Stimulated activated CD8-positive, alpha-beta memory T cell treated with anti-CD3 and anti-CD28 coated beads, Interleukin-12 subunit alpha, Interleukin-12 subunit beta, amount 100 ng/mL, for 4 hours (primary cell): ENCODE measurements at regions not wholly inside any gene's neighbourhood (a gene's known extent, or its start where the extent isn't known, plus 50 kb on each side); places are given as distances from the start of the nearest gene placed in this dataset.

Experiments
- DNase-seq: peaks from one replicate; pipeline ENCODE4 v3.0.0-alpha.2; 2020; ENCODE audit warnings: low read depth

- DNase-seq, result no peak
These were observed 227.6 kb downstream of the UTP18 start for GRCh38 chr17:51487947-51488346.

- DNase-seq, result no peak
These were observed 231.1 kb downstream of the UTP18 start for GRCh38 chr17:51491416-51491815.

- no peak for DNase-seq
These were observed 232.9 kb downstream of the UTP18 start for GRCh38 chr17:51493206-51493605.

- no peak for DNase-seq
These were observed 236.0 kb downstream of the UTP18 start for GRCh38 chr17:51496378-51496777.

GRCh38 chr17:51499897-51500296 lies 239.6 kb downstream of the UTP18 start:
- no peak for DNase-seq

- DNase-seq, result no peak
These were observed 240.1 kb downstream of the UTP18 start for GRCh38 chr17:51500454-51500853.

- no peak for DNase-seq
These were observed 245.1 kb downstream of the UTP18 start for GRCh38 chr17:51505450-51505849.

- no peak for DNase-seq
These were observed 247.1 kb downstream of the UTP18 start for GRCh38 chr17:51507444-51507843.

GRCh38 chr17:51508048-51508447 lies 247.7 kb downstream of the UTP18 start:
- DNase-seq, result no peak

- DNase-seq, result no peak
These were observed 250.6 kb downstream of the UTP18 start for GRCh38 chr17:51510940-51511339.

- DNase-seq, result no peak
These were observed 252.0 kb downstream of the UTP18 start for GRCh38 chr17:51512220-51512907.

- no peak for DNase-seq
These were observed 256.6 kb downstream of the UTP18 start for GRCh38 chr17:51516924-51517323.

- DNase-seq, result no peak
These were observed 264.2 kb downstream of the UTP18 start for GRCh38 chr17:51524524-51524923.

- DNase-seq, result no peak
These were observed 266.2 kb downstream of the UTP18 start for GRCh38 chr17:51526507-51526906.

GRCh38 chr17:51527225-51527982 lies 267.1 kb downstream of the UTP18 start:
- no peak for DNase-seq

GRCh38 chr17:51528111-51528510 lies 267.8 kb downstream of the UTP18 start:
- DNase-seq, result no peak

GRCh38 chr17:51533219-51533618 lies 272.9 kb downstream of the UTP18 start:
- DNase-seq, result no peak

- DNase-seq, result no peak
These were observed 273.5 kb downstream of the UTP18 start for GRCh38 chr17:51533821-51534220.

- no peak for DNase-seq
These were observed 276.3 kb downstream of the UTP18 start for GRCh38 chr17:51536627-51537026.

- no peak for DNase-seq
These were observed 277.7 kb downstream of the UTP18 start for GRCh38 chr17:51537996-51538550.

GRCh38 chr17:51540151-51540550 lies 279.8 kb downstream of the UTP18 start:
- no peak for DNase-seq

- DNase-seq, result no peak
These were observed 280.9 kb downstream of the UTP18 start for GRCh38 chr17:51541215-51541614.

GRCh38 chr17:51546114-51546513 lies 285.8 kb downstream of the UTP18 start:
- DNase-seq, result no peak
